SK-N-SH treated with all-trans-retinoic acid at 6 μM for 48 hours (cell line): ENCODE measurements at regions not wholly inside any gene's neighbourhood (a gene's known extent, or its start where the extent isn't known, plus 50 kb on each side); places are given as distances from the start of the nearest gene placed in this dataset.

Source experiments
- ATAC-seq: fragments of 200-7000 bp; cut with Tn5 transposase; 3 replicates; pipeline ENCODE4 v1.9.1; 2020; ENCODE audit warnings: mild to moderate bottlenecking, moderate library complexity
- ARNTL ChIP-seq: fragments of 450-650 bp; formaldehyde crosslinking; IDR thresholded peaks from 2 replicates; pipeline ENCODE4 v1.5.0; 2020; ENCODE audit warnings: low read depth, mild to moderate bottlenecking, moderate library complexity, borderline replicate concordance
- BACH2 ChIP-seq: fragments of 250-450 bp; sonication (Bioruptor Pico); IDR thresholded peaks from 2 replicates; pipeline ENCODE4 v1.9.0; 2021; ENCODE audit warnings: mild to moderate bottlenecking, borderline replicate concordance
- CSDC2 ChIP-seq: fragments of 250-450 bp; sonication (Bioruptor Pico); IDR thresholded peaks from 2 replicates; pipeline ENCODE4 v1.5.0; 2020; ENCODE audit warnings: mild to moderate bottlenecking, moderate library complexity
- CSRNP3 ChIP-seq: fragments of 250-450 bp; sonication (Bioruptor Pico); IDR thresholded peaks from 2 replicates; pipeline ENCODE4 v1.5.1; 2021; ENCODE audit warnings: mild to moderate bottlenecking, moderate library complexity
- ESRRG ChIP-seq: fragments of 250-450 bp; sonication (Bioruptor Pico); IDR thresholded peaks from 2 replicates; pipeline ENCODE4 v1.6.1; 2021; ENCODE audit warnings: mild to moderate bottlenecking
- GLIS3 ChIP-seq: fragments of 250-450 bp; sonication (Bioruptor Pico); IDR thresholded peaks from 2 replicates; pipeline ENCODE4 v1.5.0; 2020; ENCODE audit warnings: mild to moderate bottlenecking, moderate library complexity
- ISL1 ChIP-seq: fragments of 250-450 bp; sonication (Bioruptor Pico); IDR thresholded peaks from 2 replicates; pipeline ENCODE4 v2.1.2; 2022; ENCODE audit warnings: mild to moderate bottlenecking, moderate library complexity
- OSR1 ChIP-seq: fragments of 250-450 bp; sonication (Bioruptor Pico); IDR thresholded peaks from 2 replicates; pipeline ENCODE4 v1.8.0; 2022; ENCODE audit warnings: moderate library complexity, mild to moderate bottlenecking, inconsistent platforms
- PATZ1 ChIP-seq: fragments of 250-450 bp; sonication (Bioruptor Pico); IDR thresholded peaks from 2 replicates; pipeline ENCODE4 v1.8.0; 2020; ENCODE audit warnings: mild to moderate bottlenecking, moderate library complexity, borderline replicate concordance
- PPARA ChIP-seq: fragments of 250-450 bp; sonication (Bioruptor Pico); IDR thresholded peaks from 2 replicates; pipeline ENCODE4 v1.5.0; 2020; ENCODE audit warnings: mild to moderate bottlenecking, borderline replicate concordance
- RARB ChIP-seq: fragments of 250-450 bp; sonication (Bioruptor Pico); IDR thresholded peaks from 2 replicates; pipeline ENCODE4 v1.8.0; 2021; ENCODE audit warnings: mild to moderate bottlenecking, moderate library complexity
- SNAI2 ChIP-seq: fragments of 250-450 bp; sonication (Bioruptor Pico); IDR thresholded peaks from 2 replicates; pipeline ENCODE4 v1.5.0; 2020; ENCODE audit warnings: mild to moderate bottlenecking, moderate library complexity
- TCF4 ChIP-seq: fragments of 250-450 bp; sonication (Bioruptor Pico); IDR thresholded peaks from 2 replicates; pipeline ENCODE4 v1.8.0; 2021; ENCODE audit warnings: mild to moderate bottlenecking, moderate library complexity, borderline replicate concordance
- TOX ChIP-seq: fragments of 250-450 bp; sonication (Bioruptor Pico); IDR thresholded peaks from 2 replicates; pipeline ENCODE4 v1.8.0; 2021; ENCODE audit warnings: mild to moderate bottlenecking, moderate library complexity, borderline replicate concordance
- TSHZ2 ChIP-seq: fragments of 250-450 bp; sonication (Bioruptor Pico); IDR thresholded peaks from 2 replicates; pipeline ENCODE4 v1.5.0; 2020; ENCODE audit warnings: mild to moderate bottlenecking, moderate library complexity
- ZC3H10 ChIP-seq: fragments of 250-450 bp; sonication (Bioruptor Pico); IDR thresholded peaks from 2 replicates; pipeline ENCODE4 v1.5.1; 2021; ENCODE audit warnings: mild to moderate bottlenecking, moderate library complexity
- ZFP3 ChIP-seq: fragments of 250-450 bp; sonication (Bioruptor Pico); IDR thresholded peaks from 2 replicates; pipeline ENCODE4 v1.5.0; 2020; ENCODE audit warnings: mild to moderate bottlenecking, moderate library complexity
- ZFP30 ChIP-seq: fragments of 450-650 bp; formaldehyde crosslinking; IDR thresholded peaks from 2 replicates; pipeline ENCODE4 v1.5.0; 2022; ENCODE audit warnings: mild to moderate bottlenecking, moderate library complexity
- ZNF565 ChIP-seq: fragments of 450-650 bp; formaldehyde crosslinking; conservative IDR thresholded peaks from 2 replicates; pipeline ENCODE4 v1.5.0; 2020; ENCODE audit warnings: low read depth, mild to moderate bottlenecking, moderate library complexity
- ZNF70 ChIP-seq: fragments of 450-650 bp; formaldehyde crosslinking; IDR thresholded peaks from 2 replicates; pipeline ENCODE4 v1.5.0; 2020; ENCODE audit warnings: mild to moderate bottlenecking, moderate library complexity
- ZNF8 ChIP-seq: fragments of 450-650 bp; formaldehyde crosslinking; IDR thresholded peaks from 2 replicates; pipeline ENCODE4 v1.5.0; 2020; ENCODE audit warnings: mild to moderate bottlenecking, moderate library complexity
- TF ChIP-seq, protein P1 (sequence below): fragments of 250-450 bp; sonication (Bioruptor Pico); IDR thresholded peaks from 2 replicates; pipeline ENCODE4 v1.8.0; 2021; ENCODE audit warnings: low read depth, mild to moderate bottlenecking, moderate library complexity, borderline replicate concordance
- TF ChIP-seq, protein P2 (sequence below): fragments of 250-450 bp; sonication (Bioruptor Pico); IDR thresholded peaks from 2 replicates; pipeline ENCODE4 v1.5.1; 2020; ENCODE audit warnings: low read depth, mild to moderate bottlenecking, moderate library complexity

- no peak for TF ChIP-seq TSHZ2 (CRISPR knock-in tag)
- no peak for TF ChIP-seq ZC3H10
- TF ChIP-seq RARB = no peak
These were observed 392.6 kb downstream of the HNRNPD start (continued) for GRCh38 chr4:81981218-81981617.

- no peak for ATAC-seq
- TF ChIP-seq SNAI2 (CRISPR knock-in tag) (no peak), TSHZ2 (CRISPR knock-in tag) (no peak), ISL1 (CRISPR knock-in tag) (no peak), ZNF70 (CRISPR knock-in tag) (no peak), BACH2 (CRISPR knock-in tag) (no peak), ZNF565 (CRISPR knock-in tag) (no peak), GLIS3 (no peak), CSRNP3 (CRISPR knock-in tag) (no peak), RARB (no peak), ZC3H10 (no peak), ZFP30 (CRISPR knock-in tag) (no peak), CSDC2 (CRISPR knock-in tag) (no peak), ARNTL (no peak), ZNF8 (CRISPR knock-in tag) (no peak), OSR1 (no peak), TCF4 (CRISPR knock-in tag) (no peak)
- TF ChIP-seq, protein P1, sequence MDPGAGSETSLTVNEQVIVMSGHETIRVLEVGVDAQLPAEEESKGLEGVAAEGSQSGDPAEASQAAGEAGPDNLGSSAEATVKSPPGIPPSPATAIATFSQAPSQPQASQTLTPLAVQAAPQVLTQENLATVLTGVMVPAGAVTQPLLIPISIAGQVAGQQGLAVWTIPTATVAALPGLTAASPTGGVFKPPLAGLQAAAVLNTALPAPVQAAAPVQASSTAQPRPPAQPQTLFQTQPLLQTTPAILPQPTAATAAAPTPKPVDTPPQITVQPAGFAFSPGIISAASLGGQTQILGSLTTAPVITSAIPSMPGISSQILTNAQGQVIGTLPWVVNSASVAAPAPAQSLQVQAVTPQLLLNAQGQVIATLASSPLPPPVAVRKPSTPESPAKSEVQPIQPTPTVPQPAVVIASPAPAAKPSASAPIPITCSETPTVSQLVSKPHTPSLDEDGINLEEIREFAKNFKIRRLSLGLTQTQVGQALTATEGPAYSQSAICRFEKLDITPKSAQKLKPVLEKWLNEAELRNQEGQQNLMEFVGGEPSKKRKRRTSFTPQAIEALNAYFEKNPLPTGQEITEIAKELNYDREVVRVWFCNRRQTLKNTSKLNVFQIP (CRISPR knock-in tag) = no peak
These were observed 399.3 kb downstream of the HNRNPD start for GRCh38 chr4:81974523-81974922.

GRCh38 chr4:81971637-81972381 lies 402.0 kb downstream of the HNRNPD start:
- no peak for ATAC-seq
- TF ChIP-seq ARNTL (no peak), ESRRG (CRISPR knock-in tag) (no peak), ZFP3 (CRISPR knock-in tag) (no peak), PPARA (CRISPR knock-in tag) (no peak), GLIS3 (no peak), PATZ1 (CRISPR knock-in tag) (no peak), OSR1 (no peak), TCF4 (CRISPR knock-in tag) (no peak), TOX (no peak), ZNF70 (CRISPR knock-in tag) (no peak), ZFP30 (CRISPR knock-in tag) (no peak), RARB (no peak), SNAI2 (CRISPR knock-in tag) (no peak), ZC3H10 (no peak), BACH2 (CRISPR knock-in tag) (no peak), CSDC2 (CRISPR knock-in tag) (no peak)
- TF ChIP-seq, protein P2, sequence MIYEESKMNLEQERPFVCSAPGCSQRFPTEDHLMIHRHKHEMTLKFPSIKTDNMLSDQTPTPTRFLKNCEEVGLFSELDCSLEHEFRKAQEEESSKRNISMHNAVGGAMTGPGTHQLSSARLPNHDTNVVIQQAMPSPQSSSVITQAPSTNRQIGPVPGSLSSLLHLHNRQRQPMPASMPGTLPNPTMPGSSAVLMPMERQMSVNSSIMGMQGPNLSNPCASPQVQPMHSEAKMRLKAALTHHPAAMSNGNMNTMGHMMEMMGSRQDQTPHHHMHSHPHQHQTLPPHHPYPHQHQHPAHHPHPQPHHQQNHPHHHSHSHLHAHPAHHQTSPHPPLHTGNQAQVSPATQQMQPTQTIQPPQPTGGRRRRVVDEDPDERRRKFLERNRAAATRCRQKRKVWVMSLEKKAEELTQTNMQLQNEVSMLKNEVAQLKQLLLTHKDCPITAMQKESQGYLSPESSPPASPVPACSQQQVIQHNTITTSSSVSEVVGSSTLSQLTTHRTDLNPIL (CRISPR knock-in tag) = no peak
- TF ChIP-seq, protein P1 (CRISPR knock-in tag) = no peak
